ENCODE measurements at regions not wholly inside any gene's neighbourhood (a gene's known extent, or its start where the extent isn't known, plus 50 kb on each side); places are given as distances from the start of the nearest gene placed in this dataset.

GRCh38 chr9:23594421-23594820 lies 231.6 kb downstream of the ELAVL2 start:
- Mint-ChIP-seq H3K4me3 (no peak overlapping the region), H3K27ac (ENCODE audit: unreplicated experiment) (no peak overlapping the region), H3K36me3 (ENCODE audit: low read depth) (peaks cover 3% of the 10 kb centered on the region), H3K9me3 (peaks cover 5% of the 10 kb centered on the region), H3K4me1 (peaks cover 33% of the 10 kb centered on the region), H3K27me3 (ENCODE audit: low read depth) (no peaks in the 10 kb centered on the region)
- DNase-seq (ENCODE audit: low read depth, low spot score) = no peak
- TF ChIP-seq CTCF (conservative IDR thresholded peaks at IDR 0.05) = no peak

DNA sequence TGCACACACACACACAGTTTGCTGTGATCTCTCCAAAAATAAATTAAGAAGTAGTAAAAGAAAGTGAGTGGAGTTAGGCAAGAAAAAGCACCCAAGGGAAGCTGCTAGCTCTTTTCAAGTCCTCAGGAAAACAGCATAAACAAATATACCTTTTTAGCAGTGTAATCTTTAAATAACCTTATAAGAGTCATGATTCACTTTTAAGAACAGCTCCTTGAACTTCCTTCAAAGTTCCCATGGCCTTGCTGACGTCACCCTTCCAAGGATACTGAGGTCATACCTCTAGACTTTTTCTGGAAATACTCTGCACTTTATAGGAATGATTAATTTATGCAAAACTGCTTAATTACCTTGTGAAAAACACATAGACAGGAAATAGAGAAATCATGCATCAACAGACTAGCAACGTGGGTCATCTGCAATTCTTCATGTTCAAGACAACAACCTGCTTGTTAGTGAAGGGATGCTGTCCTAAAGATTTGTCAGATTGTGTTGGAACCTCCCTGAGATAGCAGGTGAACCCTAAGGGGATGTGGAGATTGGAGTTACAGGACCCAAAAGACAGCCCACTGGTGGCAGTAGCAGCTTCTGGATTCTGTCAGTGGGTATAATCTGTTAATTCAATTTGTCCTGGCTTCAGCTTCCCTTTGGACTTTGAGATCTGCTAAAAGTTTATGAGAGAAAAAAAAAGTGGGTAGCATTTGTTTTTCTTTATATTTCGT lies 229.0 kb downstream of the ELAVL2 start:
- Mint-ChIP-seq H3K4me1 (peaks cover 16% of the 10 kb centered on the region), H3K36me3 (ENCODE audit: low read depth) (no peaks in the 10 kb centered on the region)

DNA sequence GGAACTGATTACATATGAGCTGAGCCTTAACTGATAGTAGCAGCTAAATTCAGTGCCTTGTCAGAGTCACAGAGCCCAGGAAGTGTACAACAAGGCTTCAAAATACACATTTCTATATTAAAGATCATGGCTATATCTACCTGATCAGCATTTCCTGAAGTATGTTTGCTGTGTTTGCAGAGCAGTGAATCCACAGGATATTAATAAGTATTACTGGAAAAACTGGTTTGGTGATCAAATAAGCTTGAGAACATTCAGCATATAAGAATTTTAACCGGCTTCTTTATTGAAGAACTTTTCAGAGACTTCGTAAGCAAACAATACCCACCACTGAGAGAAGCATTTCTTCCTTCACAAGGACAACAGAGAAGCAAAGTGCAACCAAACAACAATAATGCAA lies 227.0 kb downstream of the ELAVL2 start:
- Mint-ChIP-seq H3K27ac (ENCODE audit: unreplicated experiment) (no peak overlapping the region), H3K27me3 (ENCODE audit: low read depth) (no peaks in the 10 kb centered on the region), H3K4me3 (no peak overlapping the region), H3K36me3 (ENCODE audit: low read depth) (no peaks in the 10 kb centered on the region), H3K4me1 (peaks cover 13% of the 10 kb centered on the region), H3K9me3 (no peaks in the 10 kb centered on the region)
- TF ChIP-seq CTCF (conservative IDR thresholded peaks at IDR 0.05) = no peak
- no peak for DNase-seq (ENCODE audit: low read depth, low spot score)

More for the DNA sequence above, 229.0 kb downstream of the ELAVL2 start:
- TF ChIP-seq CTCF (conservative IDR thresholded peaks at IDR 0.05) = no peak
- no peak overlapping the region for H3K27ac Mint-ChIP-seq (ENCODE audit: unreplicated experiment)
- DNase-seq (ENCODE audit: low read depth, low spot score) = no peak
- H3K4me3 Mint-ChIP-seq = no peak overlapping the region
- no peaks in the 10 kb centered on the region for H3K9me3 Mint-ChIP-seq
- H3K27me3 Mint-ChIP-seq (ENCODE audit: low read depth) = no peaks in the 10 kb centered on the region

GRCh38 chr9:23603311-23603710 lies 222.7 kb downstream of the ELAVL2 start:
- Mint-ChIP-seq H3K27ac (ENCODE audit: unreplicated experiment) (no peak overlapping the region), H3K36me3 (ENCODE audit: low read depth) (no peaks in the 10 kb centered on the region), H3K27me3 (ENCODE audit: low read depth) (no peaks in the 10 kb centered on the region)

DNA sequence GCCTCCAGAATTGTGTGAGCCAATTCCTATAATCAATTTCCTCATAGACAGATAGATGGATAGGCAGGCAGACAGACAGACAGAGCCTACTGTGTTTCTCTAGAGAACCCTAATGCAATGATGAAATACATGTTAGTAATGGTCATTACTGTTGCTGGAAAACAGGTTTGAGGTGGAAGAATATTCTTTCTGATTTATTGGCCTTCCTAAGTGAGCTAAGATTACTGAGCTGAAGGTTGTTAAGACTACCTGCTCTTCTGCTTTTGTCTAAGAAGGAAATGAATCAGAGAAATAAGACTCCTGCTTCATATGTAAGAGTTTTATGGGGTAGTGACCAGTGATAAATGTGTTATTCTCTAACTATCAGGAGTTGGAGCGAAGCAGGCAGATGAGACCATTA lies 219.9 kb downstream of the ELAVL2 start:
- Mint-ChIP-seq H3K9me3 (no peaks in the 10 kb centered on the region), H3K36me3 (ENCODE audit: low read depth) (peaks cover 4% of the 10 kb centered on the region), H3K4me1 (no peaks in the 10 kb centered on the region), H3K27ac (ENCODE audit: unreplicated experiment) (no peak overlapping the region), H3K27me3 (ENCODE audit: low read depth) (no peaks in the 10 kb centered on the region), H3K4me3 (no peak overlapping the region)
- TF ChIP-seq CTCF (conservative IDR thresholded peaks at IDR 0.05) = no peak
- no peak for DNase-seq (ENCODE audit: low read depth, low spot score)

More at GRCh38 chr9:23603311-23603710, 222.7 kb downstream of the ELAVL2 start:
- H3K4me3 Mint-ChIP-seq = no peak overlapping the region
- H3K4me1 Mint-ChIP-seq = no peaks in the 10 kb centered on the region
- DNase-seq (ENCODE audit: low read depth, low spot score) = no peak
- no peak for TF ChIP-seq CTCF (conservative IDR thresholded peaks at IDR 0.05)
- no peaks in the 10 kb centered on the region for H3K9me3 Mint-ChIP-seq
